GM12892 (cell line): ENCODE measurements at regions not wholly inside any gene's neighbourhood (a gene's known extent, or its start where the extent isn't known, plus 50 kb on each side); places are given as distances from the start of the nearest gene placed in this dataset.

Experiments used
- POLR2A ChIP-seq: IDR thresholded peaks from 2 replicates; pipeline ENCODE4 v1.6.1; 2011; ENCODE audit warnings: low read depth, low read length, control low read depth
- TAF1 ChIP-seq: IDR thresholded peaks from 2 replicates; pipeline ENCODE4 v1.6.1; 2011; ENCODE audit warnings: low read depth, mild to moderate bottlenecking, control low read depth, low read length, borderline replicate concordance

- no peak for TF ChIP-seq POLR2A
- TF ChIP-seq TAF1 = no peak
Measured at GRCh38 chr4:163795885-163796284, 301.4 kb downstream of the TMA16 start.
